ENCODE measurements at regions not wholly inside any gene's neighbourhood (a gene's known extent, or its start where the extent isn't known, plus 50 kb on each side); places are given as distances from the start of the nearest gene placed in this dataset.
"Not testable (repeated sequence)": the region's sequence is repeated elsewhere in the genome, so short reads cannot be mapped to it uniquely, and the experiment has no call there.

DNA sequence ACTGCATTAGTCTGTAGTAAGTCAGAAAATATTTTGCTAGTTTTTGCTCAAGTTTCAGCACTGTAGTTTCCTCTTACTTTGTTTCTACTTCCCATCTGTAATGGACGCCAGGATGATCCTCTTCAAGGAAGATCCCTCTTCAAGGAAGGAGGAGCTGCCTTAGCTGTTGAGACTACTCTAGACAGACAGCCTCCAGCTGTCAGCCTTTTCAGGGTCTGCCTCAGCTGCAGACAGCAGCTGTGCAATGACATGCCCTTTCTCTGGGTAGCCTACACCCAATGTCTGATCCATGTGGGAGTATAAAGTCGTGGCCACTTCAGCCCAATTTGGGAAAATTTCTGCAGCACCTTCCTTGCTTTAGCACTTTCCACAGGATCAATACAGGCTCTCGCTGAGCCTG, 281.0 kb upstream of the MAOA start:
- DNase-seq (ENCODE audit: low spot score), result no peak

DNA sequence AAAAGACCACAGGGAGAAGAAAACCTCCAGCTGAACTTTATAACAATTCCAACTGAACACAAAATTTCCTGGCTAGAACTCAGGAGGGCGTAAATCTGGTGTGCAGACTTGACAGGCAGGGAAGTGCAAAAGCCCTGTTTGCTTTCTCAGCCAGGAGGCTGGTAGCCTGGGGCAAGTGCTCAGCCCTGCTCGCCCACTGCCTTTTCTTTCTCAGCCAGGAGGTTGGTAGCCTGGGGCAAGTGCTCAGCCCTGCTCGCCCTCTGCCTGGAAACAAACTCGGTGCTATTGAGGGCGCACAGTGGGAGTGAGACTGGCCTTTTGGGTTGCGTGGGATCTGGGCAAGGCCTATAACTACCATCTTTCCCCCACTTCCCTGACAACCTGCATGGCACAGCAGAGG, 275.4 kb upstream of the MAOA start:
- DNase-seq (ENCODE audit: low spot score), result no peak

DNA sequence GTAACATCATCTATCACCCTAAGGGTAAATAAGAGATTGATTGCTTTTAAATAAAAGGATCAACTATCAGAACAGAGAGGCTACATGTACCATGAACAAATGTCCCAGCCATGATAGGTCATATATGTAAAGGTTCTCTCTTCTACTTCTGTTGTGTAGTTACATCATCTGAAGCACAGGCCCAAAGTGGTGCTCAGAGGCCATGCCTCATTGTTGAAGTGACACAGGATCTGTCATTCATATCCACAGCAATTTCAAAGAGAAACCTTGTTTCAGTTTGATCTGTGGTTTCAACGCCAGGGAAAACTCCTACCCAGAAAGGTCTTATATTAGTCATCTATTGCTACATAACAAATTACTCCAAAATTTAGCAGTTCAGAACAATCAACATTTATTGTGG, 269.2 kb upstream of the MAOA start:
- no peak for DNase-seq (ENCODE audit: low spot score)

DNA sequence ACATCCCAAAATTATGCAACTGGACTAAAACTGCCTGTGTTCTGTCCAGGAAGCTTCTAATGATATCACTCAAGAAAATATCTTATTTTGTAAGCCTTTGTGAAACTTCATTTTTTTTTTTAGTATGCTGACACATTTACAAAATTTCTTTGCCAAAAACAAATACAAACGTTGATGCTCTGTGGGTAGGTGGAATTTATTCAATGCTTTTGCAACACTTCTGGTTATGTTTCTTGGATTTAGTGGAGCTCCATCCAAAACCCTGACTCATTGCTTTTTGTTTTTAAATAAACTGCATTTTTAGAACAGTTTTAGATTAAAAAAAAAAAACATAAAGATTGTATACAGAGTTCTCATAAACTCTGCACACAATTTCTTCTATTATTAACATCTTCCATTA, 250.9 kb upstream of the MAOA start:
- DNase-seq (ENCODE audit: low spot score), result peak; percentile 1

DNA sequence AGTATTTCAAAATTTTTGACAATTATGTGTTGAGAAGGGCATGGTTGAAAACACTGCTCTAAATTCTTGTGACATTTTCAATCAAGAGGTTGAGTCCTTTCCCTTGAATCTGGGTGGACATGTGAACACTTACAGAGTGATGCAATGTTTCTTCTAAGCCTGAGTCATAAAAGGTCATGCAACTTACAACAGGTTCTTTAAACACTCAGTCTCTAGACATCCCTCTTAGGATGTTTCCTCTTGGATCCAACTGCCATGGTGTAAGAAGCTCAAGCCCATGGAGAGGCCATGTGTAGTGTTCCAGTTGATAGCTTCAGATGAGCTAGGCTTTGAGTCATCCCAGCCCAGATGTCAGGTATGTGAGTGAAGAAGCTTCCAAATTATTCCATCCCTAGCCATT, 232.2 kb upstream of the MAOA start:
- no peak for DNase-seq (ENCODE audit: low spot score)

DNA sequence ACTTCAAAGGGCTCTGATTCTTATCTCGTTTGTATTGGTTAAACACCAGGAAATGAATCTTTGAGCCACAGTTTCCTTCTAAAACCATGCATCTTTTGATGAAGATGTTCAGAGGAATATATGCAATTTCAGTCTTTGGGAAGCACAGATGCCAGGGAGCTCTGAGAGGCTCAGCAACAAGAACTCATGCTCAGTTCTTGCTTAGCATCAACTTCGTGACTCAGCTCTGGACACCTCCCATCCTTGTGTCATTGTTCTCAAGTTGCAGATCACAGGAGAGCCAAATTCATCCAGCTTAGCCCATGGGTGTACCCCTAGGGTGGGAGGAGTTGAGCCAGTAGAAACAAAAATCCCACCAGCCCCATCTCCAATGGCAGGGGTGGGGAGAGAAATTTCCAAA, 219.6 kb upstream of the MAOA start:
- no peak for DNase-seq (ENCODE audit: low spot score)

DNA sequence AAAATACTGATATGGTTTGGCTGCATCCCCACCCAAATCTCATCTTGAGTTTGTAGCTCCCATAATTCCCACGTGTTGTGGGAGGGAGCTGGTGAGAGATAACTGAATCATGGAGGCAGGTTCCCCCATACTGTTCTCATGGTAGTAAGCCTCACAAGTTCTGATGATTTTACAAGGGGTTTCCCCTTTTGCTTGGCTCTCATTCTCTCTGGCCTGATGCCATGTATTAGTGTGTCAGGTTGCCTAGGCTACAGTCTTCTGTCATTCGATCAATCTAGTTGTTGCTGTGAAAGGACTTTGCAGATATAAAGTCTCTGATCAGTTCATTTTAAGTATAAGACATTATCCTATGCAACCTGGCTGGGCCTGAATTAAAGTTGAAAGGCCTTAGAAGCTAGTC, 209.3 kb upstream of the MAOA start:
- DNase-seq (ENCODE audit: low spot score), result no peak

DNA sequence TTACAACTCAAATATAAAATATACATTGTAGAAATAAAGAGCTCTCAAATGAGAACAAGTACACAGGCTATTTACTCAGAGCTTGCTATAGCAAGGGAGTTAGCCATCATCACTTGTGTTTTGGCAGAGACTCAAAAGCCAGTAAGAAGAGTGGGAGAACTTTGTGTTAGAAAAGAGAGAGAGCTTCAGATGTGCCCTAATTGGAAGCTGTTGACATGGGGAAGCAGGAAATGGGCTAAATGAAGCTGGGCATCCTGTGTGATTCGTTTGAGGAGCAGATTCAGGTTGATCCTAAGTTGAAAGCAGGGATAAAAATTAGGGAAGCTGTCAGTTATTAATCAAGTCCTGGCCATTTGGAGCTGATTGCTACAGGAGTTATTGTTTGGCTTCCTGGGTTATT, 207.4 kb upstream of the MAOA start:
- peak; percentile 1 for DNase-seq (ENCODE audit: low spot score)

DNA sequence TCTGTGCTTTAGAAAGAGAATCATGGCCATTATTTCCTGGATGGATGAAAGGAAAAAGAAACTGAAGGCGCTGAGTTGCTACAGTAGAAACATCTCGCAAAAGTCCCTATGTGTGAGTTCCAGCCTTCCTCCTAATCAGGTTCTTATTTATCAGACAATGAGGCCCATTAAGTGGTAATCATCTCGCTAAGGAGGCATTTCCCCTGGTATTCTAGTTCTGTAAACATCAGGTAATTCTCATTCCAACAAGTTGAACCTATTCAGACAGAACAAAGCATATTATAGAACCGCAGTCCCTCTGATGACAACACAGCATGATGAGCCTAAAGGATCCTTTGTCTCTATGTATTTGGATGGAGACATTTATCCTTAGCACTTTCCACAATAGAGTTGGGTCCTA, 205.7 kb upstream of the MAOA start:
- no peak for DNase-seq (ENCODE audit: low spot score)

DNA sequence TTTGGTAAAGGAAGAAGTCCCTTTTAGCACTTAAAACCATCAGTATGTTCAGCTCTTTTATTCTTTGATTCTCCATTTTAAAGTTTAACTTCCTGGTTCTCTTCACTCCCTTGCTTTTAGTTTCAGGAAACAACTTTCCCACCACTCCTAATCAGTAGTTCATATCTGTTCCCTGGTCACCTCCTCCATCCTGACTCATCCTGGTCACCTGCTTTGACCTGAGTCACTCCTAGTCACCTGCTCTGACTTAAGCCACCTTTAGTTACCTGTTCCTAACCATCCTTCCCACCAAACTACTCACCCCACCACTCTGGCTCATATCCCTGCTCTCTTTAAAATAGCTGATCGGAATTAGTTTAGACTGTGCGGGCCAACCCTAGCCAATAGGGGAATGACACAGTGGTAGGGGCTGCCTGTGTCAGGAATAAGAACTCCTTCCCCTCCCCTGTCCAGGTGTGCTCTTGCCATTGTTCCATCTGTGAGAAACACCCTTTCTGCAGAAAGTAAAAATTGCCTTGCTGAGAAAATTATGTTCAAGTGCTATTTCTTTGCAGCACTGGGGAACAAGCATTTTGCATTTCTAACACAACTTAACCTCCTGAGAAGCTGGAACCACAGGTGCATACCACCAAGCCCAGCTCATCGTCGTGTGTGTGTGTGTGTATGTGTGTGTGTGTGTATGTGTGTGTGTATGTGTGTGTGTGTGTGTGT, 204.0 kb upstream of the MAOA start:
- DNase-seq (ENCODE audit: low spot score), result not testable (repeated sequence)

DNA sequence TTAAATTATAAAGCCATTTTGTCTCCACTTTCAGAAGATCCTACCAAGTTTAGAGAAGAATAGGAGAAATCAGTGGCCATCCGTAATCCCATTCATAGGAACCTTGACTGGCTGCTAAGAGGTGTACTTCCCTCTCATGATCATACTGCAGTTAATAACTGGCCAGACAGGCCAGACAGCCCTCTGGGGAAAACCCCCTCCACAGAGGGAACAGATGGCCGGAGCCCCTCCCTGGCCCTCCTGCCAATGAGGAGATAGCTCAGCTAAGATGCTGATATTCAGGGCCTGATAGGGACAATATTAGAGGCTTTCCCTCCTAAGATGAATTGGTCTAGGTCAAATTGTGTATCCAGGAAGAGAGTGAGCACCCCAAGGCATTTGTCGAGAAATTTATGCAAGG, 200.0 kb upstream of the MAOA start:
- no peak for DNase-seq (ENCODE audit: low spot score)

DNA sequence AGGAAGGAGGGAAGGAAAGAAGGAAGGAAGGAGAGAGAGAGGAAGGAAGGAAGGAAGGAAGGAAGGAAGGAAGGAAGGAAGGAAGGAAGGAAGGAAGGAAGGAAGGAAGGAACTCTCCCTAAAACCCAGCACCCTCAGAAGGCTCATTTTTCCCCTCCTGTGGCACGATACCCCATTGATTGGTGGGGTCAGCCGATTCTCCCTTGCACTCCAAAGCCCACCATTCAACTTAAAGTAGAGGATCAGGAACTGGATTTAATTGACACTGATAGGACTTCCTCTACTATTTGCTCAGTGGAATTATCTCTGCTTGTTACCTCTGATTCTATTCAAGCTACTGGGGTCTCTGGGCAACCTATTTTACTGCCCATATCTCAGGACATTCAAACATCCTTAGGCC, 199.2 kb upstream of the MAOA start:
- no peak for DNase-seq (ENCODE audit: low spot score)

DNA sequence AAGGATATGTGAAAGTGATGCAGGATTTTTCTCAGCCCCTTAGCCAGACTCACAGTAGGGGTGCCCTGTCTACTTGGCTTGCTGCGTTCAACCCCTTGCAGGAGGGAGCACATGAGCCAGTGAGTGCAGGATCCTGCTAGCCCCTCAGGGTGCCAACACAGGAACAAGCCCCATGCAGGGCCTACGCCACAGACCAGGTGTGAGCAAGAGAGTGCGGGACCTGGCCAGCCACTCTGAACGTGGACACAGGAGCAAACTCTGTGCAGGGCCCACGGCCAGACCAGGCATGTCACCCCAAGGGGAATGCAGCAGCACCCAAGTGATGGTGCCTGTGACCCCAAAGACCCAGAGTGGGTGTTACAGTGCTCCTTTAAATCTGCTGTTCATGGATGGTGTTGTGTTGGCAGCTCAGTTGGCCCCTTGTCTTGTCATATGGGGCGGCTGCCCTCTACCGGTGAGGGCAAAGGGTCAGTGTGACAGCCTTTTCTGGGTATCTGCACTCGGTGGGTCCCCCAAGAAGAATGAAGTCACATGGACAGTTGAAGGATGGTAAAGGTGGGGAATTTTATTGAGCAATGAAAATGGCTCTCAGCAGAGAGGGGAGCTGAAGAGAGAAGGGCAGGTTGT, 188.4 kb upstream of the MAOA start:
- no peak for DNase-seq (ENCODE audit: low spot score)

DNA sequence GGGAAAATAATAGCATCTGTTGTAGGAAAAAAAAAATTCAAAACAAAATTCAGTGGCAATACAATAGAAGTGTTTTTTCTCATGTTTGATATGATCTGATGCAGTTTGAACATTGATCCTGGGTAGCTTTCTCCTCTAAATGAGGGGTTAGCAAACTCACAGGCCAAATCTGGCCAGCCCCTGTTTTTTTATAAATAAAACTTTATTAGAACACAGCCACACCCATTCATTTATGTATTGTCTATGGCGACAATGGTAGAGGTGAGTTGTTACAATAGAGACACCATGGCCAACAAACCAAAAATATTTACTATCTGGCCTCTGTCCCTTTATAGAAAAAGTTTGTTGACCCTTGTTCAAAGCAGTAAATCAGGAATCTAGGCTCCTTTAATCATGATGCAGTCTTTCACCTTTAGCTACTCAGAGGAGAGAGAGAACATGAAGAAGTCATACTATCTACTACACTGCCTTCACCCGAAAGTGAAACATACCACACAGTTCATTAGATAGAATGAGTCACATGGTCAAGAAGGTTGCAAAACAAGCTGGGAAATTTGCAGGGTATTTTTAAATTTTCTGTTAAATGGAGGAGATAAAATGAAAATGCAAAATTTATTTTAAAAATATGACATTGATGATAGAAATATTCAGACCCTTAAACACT, 186.6 kb upstream of the MAOA start:
- no peak for DNase-seq (ENCODE audit: low spot score)

DNA sequence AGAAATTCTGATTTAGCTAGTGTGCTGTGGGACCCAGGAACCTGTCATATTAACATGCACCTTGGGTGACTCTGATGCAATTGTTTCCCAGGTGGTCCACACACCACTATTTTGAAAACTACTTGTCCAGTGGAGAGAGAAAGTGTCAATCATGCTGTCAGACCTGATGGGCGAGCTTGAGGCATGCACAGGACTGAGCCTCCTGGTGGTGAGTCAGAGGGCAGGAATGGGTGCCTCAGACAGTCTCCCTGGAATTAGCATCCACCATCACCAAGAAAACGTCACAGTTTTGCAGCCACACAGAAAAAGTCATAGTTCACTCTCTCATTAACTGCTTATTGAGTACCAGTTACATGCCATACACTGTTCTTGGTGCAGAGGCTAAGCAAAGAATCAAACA, 181.8 kb upstream of the MAOA start:
- no peak for DNase-seq (ENCODE audit: low spot score)

DNA sequence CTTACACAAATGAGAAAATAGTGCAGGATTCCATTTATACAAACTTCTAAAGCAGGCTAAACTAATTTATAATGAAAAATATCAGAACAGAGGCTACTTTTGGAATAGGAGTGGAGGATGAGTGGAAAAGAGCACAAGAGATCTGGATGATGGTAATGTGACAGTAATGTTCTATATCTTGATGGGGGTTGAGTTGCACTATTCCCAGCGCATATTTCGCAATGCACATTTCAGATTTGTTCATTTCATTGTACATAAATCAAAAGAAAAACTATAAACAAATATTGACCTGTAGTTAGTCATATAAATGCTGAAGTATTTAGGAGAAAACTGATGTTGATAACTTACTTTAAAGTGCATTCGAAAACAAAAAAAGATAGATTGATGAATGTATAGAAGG, 177.0 kb upstream of the MAOA start:
- no peak for DNase-seq (ENCODE audit: low spot score)

DNA sequence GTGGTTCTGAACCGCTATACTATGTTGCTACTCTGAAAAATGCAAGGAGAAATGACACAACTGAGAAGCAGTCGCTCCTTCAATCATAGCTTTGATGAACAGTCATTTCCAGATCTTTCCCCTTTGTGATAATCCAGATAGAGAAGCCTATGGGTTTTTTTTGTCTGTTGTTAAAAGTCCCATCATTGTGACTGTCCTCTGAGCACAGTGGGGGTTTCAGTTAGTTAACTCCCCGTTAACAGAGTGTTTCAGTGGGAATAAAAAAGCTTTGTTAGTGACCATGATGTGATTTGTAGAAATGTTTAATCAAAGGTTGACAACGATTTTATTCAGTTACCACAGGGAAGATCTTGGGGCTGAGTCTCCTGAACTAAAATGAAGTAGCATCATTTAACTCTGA, 176.2 kb upstream of the MAOA start:
- no peak for DNase-seq (ENCODE audit: low spot score)

DNA sequence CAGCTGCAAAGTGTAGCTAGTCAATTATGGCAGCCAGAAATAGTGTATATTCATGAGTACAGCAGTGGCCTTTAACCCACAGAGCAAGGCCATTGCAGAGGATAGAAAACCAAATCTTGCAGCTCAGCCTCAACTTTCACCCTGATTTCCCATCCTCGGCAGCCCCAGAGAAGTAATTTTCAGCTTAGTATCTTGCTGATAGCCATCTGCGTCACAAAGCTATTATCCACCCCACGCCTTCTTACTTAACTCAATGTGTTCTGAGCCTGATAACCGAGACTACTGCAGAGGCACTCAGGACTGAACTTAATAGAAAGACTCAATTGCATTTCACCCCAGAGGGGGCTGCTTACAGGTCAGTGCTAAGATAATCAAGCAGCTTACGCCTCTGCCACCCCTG, 174.5 kb upstream of the MAOA start:
- no peak for DNase-seq (ENCODE audit: low spot score)

DNA sequence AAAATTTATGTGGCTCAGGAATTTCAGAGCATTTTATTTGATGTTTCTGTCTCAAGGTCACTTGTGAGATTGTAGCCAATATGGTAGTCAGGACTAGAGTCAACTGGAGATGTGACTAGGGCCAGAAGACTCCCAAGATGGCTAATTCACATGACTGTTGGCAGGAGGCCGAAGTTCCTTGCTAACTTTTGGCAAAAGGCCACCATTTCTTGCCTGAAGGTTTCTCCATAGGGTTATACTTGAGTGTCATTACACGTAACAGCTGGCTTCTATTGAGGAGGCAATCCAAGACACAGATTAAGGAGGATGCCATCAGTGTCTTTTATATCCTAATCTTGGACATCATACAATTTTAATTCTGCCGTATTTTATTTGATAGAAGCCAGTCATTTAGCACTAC, 162.3 kb upstream of the MAOA start:
- no peak for DNase-seq (ENCODE audit: low spot score)

DNA sequence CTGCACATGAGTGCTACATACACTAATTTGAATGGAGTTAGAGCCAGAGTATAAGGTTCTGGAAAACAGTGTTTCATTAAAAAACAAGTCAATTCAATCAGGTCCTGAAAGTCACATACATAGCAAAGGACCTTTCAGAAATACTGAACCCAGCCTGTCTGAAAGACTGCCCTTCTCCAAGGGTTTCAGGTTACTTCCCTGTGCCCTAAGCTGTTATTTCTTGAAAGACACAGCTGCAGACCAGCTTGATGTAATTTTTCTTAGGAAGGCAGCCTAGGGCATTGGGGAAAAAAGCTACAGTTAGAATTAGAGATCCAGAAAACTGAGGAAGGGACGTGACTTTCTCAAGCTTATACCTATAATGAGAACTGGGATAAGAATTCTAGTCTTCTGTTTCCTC, 155.9 kb upstream of the MAOA start:
- no peak for DNase-seq (ENCODE audit: low spot score)

DNA sequence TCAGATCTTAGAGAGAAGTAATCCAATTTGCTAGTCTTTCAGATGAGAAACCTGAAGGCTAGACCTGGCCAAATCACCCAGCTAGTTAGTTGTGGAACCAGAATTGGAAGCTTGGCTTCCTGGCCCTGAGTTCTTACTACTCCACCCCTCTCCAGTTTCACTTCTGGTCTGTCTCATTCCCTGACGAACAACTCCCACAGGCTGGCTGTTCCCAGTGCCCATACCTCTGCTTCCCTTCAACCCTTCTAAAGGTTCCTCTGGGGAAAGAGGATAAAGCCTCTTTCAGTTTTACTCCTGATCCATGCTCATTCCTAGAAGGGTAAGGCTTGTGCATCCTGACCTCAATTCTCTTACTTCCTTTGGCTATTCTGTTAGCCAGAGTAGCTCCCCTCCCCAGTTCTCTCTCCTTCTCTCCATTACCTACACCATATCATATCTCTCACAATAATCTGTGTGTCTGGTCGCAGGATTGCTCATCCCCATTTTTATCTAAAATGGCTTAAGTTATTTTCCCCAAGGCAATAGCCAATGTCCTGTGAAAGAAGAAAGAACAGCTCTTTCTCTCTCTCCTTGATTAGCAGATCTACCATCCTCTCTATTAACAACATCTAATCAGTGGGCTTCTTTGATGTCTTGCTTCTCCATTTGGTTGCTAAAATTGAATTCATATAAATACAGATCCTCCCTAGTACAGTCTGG, 155.0 kb upstream of the MAOA start:
- DNase-seq (ENCODE audit: low spot score), result no peak

DNA sequence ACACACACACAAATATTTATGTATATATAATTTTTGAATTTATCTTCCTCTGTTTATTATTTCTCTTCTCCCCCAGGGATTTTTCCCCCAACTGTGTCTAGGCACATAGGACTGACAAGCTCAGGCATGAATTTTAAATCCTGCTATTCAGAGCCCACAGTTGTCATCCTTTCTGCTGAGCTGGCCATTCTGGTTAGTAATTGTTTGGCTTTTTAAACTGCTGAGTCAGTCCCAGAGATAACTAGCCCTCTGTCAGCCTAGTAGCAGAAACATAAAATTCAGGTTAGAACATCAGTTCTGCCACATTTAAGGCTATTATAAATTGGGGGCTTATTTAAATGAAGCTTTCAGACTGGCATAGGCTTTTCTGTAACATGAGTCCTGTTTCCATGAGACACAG, 151.7 kb upstream of the MAOA start:
- no peak for DNase-seq (ENCODE audit: low spot score)

DNA sequence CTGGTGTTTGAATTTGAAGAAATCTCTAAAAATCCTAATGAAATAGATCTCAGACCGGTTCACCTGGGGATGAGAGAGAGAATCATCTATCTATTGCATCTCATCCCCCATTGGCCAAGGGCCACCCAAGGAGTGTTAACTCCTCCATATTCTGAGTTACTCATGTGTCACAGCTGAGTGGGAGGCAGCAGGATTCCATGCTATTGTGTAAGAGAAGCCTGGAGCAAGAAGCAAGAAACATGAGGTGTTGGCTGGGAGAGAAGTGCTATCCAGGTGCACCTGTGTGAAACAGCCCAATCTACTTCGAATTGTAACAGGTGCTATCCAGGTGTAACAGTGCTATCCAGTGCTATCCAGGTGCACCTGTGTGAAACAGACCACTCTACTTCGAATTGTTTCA, 150.3 kb upstream of the MAOA start:
- no peak for DNase-seq (ENCODE audit: low spot score)

Measured in Ammon's horn (tissue), 1 donor.